ENCODE measurements at regions not wholly inside any gene's neighbourhood (a gene's known extent, or its start where the extent isn't known, plus 50 kb on each side); places are given as distances from the start of the nearest gene placed in this dataset.

GRCh38 chr12:127797918-127798317 is 469.1 kb upstream of the TMEM132C start (continued):
- TF ChIP-seq, protein P1, sequence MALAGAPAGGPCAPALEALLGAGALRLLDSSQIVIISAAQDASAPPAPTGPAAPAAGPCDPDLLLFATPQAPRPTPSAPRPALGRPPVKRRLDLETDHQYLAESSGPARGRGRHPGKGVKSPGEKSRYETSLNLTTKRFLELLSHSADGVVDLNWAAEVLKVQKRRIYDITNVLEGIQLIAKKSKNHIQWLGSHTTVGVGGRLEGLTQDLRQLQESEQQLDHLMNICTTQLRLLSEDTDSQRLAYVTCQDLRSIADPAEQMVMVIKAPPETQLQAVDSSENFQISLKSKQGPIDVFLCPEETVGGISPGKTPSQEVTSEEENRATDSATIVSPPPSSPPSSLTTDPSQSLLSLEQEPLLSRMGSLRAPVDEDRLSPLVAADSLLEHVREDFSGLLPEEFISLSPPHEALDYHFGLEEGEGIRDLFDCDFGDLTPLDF (CRISPR knock-in tag; IDR thresholded peaks at IDR 0.05) = no peak
- TF ChIP-seq RELA (CRISPR knock-in tag; IDR thresholded peaks at IDR 0.05; ENCODE audit: borderline replicate concordance) (no peak), NFYB (CRISPR knock-in tag; conservative IDR thresholded peaks at IDR 0.05; ENCODE audit: low read depth) (no peak), CBFB (CRISPR knock-in tag; IDR thresholded peaks at IDR 0.05; ENCODE audit: low read depth) (no peak), TP53 (CRISPR knock-in tag; IDR thresholded peaks at IDR 0.05) (no peak)

DNA sequence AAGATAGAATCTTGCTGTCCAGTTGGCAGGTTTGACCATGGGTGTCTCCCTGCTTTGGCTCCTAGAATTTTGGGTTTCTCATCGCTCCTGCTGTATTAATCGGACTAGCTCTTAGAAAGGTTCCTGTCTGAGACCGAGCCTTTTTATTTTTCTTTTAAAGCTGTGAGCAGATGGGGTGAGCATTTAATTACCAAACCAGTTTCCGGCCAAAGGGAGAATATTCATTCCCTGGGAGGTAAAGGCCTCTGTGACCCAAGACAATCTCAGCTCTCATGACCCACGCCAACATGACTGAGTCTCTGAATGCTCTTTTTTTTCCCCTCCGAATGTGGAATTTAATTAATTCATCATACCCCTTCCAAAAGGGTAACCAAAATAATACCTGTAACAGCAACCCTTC is 464.7 kb upstream of the TMEM132C start:
- peaks cover 70% of the 10 kb centered on the region for H3K9me3 Mint-ChIP-seq
- H3K36me3 Mint-ChIP-seq = peaks cover 54% of the 10 kb centered on the region
- no peak for DNase-seq (ENCODE audit: low spot score)
- H3K27ac Mint-ChIP-seq = no peak overlapping the region
- no peak for ATAC-seq
- H3K4me1 Mint-ChIP-seq = no peaks in the 10 kb centered on the region
- TF ChIP-seq ESRRA (CRISPR knock-in tag; IDR thresholded peaks at IDR 0.05; ENCODE audit: borderline replicate concordance) (no peak), KAT7 (CRISPR knock-in tag; IDR thresholded peaks at IDR 0.05; ENCODE audit: borderline replicate concordance) (no peak), ZNF281 (CRISPR knock-in tag; IDR thresholded peaks at IDR 0.05) (no peak), ZNF416 (CRISPR knock-in tag; IDR thresholded peaks at IDR 0.05) (no peak), ZNF121 (CRISPR knock-in tag; IDR thresholded peaks at IDR 0.05) (no peak), ZNF512 (CRISPR knock-in tag; IDR thresholded peaks at IDR 0.05; ENCODE audit: borderline replicate concordance) (no peak), TEAD1 (CRISPR knock-in tag; IDR thresholded peaks at IDR 0.05) (no peak)
- TF ChIP-seq, protein P2, sequence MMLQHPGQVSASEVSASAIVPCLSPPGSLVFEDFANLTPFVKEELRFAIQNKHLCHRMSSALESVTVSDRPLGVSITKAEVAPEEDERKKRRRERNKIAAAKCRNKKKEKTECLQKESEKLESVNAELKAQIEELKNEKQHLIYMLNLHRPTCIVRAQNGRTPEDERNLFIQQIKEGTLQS (CRISPR knock-in tag; conservative IDR thresholded peaks at IDR 0.05) = no peak
- TF ChIP-seq, protein P3, sequence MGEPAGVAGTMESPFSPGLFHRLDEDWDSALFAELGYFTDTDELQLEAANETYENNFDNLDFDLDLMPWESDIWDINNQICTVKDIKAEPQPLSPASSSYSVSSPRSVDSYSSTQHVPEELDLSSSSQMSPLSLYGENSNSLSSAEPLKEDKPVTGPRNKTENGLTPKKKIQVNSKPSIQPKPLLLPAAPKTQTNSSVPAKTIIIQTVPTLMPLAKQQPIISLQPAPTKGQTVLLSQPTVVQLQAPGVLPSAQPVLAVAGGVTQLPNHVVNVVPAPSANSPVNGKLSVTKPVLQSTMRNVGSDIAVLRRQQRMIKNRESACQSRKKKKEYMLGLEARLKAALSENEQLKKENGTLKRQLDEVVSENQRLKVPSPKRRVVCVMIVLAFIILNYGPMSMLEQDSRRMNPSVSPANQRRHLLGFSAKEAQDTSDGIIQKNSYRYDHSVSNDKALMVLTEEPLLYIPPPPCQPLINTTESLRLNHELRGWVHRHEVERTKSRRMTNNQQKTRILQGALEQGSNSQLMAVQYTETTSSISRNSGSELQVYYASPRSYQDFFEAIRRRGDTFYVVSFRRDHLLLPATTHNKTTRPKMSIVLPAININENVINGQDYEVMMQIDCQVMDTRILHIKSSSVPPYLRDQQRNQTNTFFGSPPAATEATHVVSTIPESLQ (CRISPR knock-in tag; IDR thresholded peaks at IDR 0.05) = no peak
- H3K4me3 Mint-ChIP-seq = no peak overlapping the region
- H3K27me3 Mint-ChIP-seq (ENCODE audit: low read depth) = peaks cover 3% of the 10 kb centered on the region
- POLR2A ChIA-PET = no interaction called here
- CTCF ChIA-PET = no interaction called here

DNA sequence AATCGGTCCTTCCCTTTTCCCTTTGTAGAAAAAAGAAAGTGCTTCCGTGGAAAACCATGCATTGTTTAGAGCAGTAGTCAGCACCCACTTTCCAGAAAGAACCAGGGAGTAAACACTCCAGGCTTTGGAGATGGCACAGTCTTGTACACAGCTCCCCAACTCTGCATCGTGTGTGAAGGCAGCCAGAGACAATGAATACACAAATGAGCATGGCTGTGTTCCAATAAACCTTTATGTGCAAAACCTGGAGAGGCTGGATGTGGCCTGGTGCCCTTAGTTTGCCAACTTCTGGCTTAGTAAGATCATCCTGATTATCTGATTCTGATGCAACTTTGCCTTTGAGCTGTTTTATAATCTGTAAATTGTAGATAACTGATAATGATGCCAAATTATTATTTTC is 463.4 kb upstream of the TMEM132C start:
- peaks cover 53% of the 10 kb centered on the region for H3K36me3 Mint-ChIP-seq
- ChIA-PET CTCF (no interaction called here), POLR2A (no interaction called here)
- H3K9me3 Mint-ChIP-seq = peaks cover 70% of the 10 kb centered on the region
- DNase-seq (ENCODE audit: low spot score) = no peak
- peaks cover 3% of the 10 kb centered on the region for H3K27me3 Mint-ChIP-seq (ENCODE audit: low read depth)
- no peak for ATAC-seq
- no peak overlapping the region for H3K4me3 Mint-ChIP-seq
- H3K27ac Mint-ChIP-seq = no peak overlapping the region
- H3K4me1 Mint-ChIP-seq = no peaks in the 10 kb centered on the region
- TF ChIP-seq, protein P1 (CRISPR knock-in tag; IDR thresholded peaks at IDR 0.05) = no peak
- TF ChIP-seq TCF7 (CRISPR knock-in tag; IDR thresholded peaks at IDR 0.05; ENCODE audit: low read depth) = no peak
- no peak for TF ChIP-seq NR1H2 (CRISPR knock-in tag; IDR thresholded peaks at IDR 0.05)
- no peak for TF ChIP-seq PREB (CRISPR knock-in tag; IDR thresholded peaks at IDR 0.05; ENCODE audit: borderline replicate concordance)
- TF ChIP-seq ESRRA (CRISPR knock-in tag; IDR thresholded peaks at IDR 0.05; ENCODE audit: borderline replicate concordance) = no peak
- no peak for TF ChIP-seq ZNF396 (CRISPR knock-in tag; IDR thresholded peaks at IDR 0.05; ENCODE audit: borderline replicate concordance)
- no peak for TF ChIP-seq FOXP1 (CRISPR knock-in tag; IDR thresholded peaks at IDR 0.05; ENCODE audit: borderline replicate concordance)
- no peak for TF ChIP-seq CBFB (CRISPR knock-in tag; IDR thresholded peaks at IDR 0.05; ENCODE audit: low read depth)
- no peak for TF ChIP-seq ELF4 (CRISPR knock-in tag; IDR thresholded peaks at IDR 0.05; ENCODE audit: low read depth)
- no peak for TF ChIP-seq JUN (CRISPR knock-in tag; IDR thresholded peaks at IDR 0.05)
- no peak for TF ChIP-seq ZNF232 (CRISPR knock-in tag; IDR thresholded peaks at IDR 0.05)
- TF ChIP-seq, protein P4, sequence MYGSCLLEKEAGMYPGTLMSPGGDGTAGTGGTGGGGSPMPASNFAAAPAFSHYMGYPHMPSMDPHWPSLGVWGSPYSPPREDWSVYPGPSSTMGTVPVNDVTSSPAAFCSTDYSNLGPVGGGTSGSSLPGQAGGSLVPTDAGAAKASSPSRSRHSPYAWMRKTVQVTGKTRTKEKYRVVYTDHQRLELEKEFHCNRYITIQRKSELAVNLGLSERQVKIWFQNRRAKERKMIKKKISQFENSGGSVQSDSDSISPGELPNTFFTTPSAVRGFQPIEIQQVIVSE (CRISPR knock-in tag; IDR thresholded peaks at IDR 0.05; ENCODE audit: borderline replicate concordance) = no peak
